OCI-LY3 (cell line): ENCODE measurements at regions not wholly inside any gene's neighbourhood (a gene's known extent, or its start where the extent isn't known, plus 50 kb on each side); places are given as distances from the start of the nearest gene placed in this dataset.

ENCODE experiments used
- H2AFZ ChIP-seq: fragments of 200-600, 300-600 bp; shearing (Covaris generic); 2 replicates; pipeline ENCODE4 v1.6.0; 2014; ENCODE audit warnings: antibody characterized with exemption, low read depth, low read length
- H3K27ac ChIP-seq: fragments of 200-600, 300-600 bp; sonication (generic); 2 replicates; pipeline ENCODE4 v1.5.1; 2014; ENCODE audit warnings: mild to moderate bottlenecking, low read length, moderate library complexity, mixed read lengths
- H3K27me3 ChIP-seq: fragments of 200-600, 300-600 bp; sonication (generic); 2 replicates; pipeline ENCODE4 v1.6.1; 2014; ENCODE audit warnings: low read depth, low read length, mixed read lengths
- H3K36me3 ChIP-seq: fragments of 200-600, 300-600 bp; sonication (generic); replicated peaks from 2 replicates; pipeline ENCODE3; 2014; ENCODE audit warnings: low read depth, low read length, mixed read lengths
- H3K4me1 ChIP-seq: fragments of 300-600, 200-600 bp; sonication (generic); 2 replicates; pipeline ENCODE4 v1.6.1; 2014; ENCODE audit warnings: low read length, mixed read lengths
- H3K4me2 ChIP-seq: fragments of 200-600, 300-600 bp; sonication (generic); 2 replicates; pipeline ENCODE4 v1.6.1; 2014; ENCODE audit warnings: low read length, mixed read lengths
- H3K4me3 ChIP-seq: fragments of 300-600, 200-600 bp; sonication (generic); 2 replicates; pipeline ENCODE4 v1.5.1; 2014; ENCODE audit warnings: antibody characterized with exemption, mild to moderate bottlenecking, low read length, moderate library complexity
- H3K79me2 ChIP-seq: fragments of 300-600, 200-600 bp; shearing (Covaris generic); 2 replicates; pipeline ENCODE4 v1.6.1; 2014; ENCODE audit warnings: mild to moderate bottlenecking, low read length, mixed read lengths
- H3K9ac ChIP-seq: fragments of 300-600, 200-600 bp; shearing (Covaris generic); 2 replicates; pipeline ENCODE4 v1.6.0; 2014; ENCODE audit warnings: mild to moderate bottlenecking, low read length, moderate library complexity
- H3K9me3 ChIP-seq: fragments of 200-600, 300-600 bp; shearing (Covaris generic); 2 replicates; pipeline ENCODE4 v1.6.1; 2014; ENCODE audit warnings: low read length, mixed read lengths; ENCODE audit not compliant: insufficient read depth
- H4K20me1 ChIP-seq: fragments of 200-600, 300-600 bp; sonication (generic); 2 replicates; pipeline ENCODE4 v1.6.1; 2016; ENCODE audit warnings: low read length, mixed read lengths; ENCODE audit not compliant: insufficient read depth
- CTCF ChIP-seq: fragments of 200-600, 300-600 bp; sonication (generic); IDR thresholded peaks from 2 replicates; pipeline ENCODE4 v1.5.1; 2014; ENCODE audit warnings: antibody characterized with exemption, low read length, low read depth
- EZH2phosphoT487 ChIP-seq: fragments of 200-600 bp; shearing (Covaris generic); IDR thresholded peaks from 2 replicates; pipeline ENCODE4 v1.6.1; 2018; ENCODE audit warnings: antibody characterized with exemption, mixed run types, low read depth

GRCh38 chr4:8796096-8796495 lies 75.5 kb downstream of the HMX1 start:
- Histone ChIP-seq H4K20me1 (no peaks in the 10 kb centered on the region), H3K27me3 (no peaks in the 10 kb centered on the region), H3K36me3 (no peaks in the 10 kb centered on the region), H3K9me3 (no peaks in the 10 kb centered on the region), H3K4me2 (no peak overlapping the region), H3K4me1 (no peaks in the 10 kb centered on the region), H2AFZ (no peak overlapping the region), H3K4me3 (no peak overlapping the region), H3K79me2 (no peaks in the 10 kb centered on the region), H3K9ac (no peak overlapping the region), H3K27ac (no peak overlapping the region)
- TF ChIP-seq EZH2phosphoT487 (no peak), CTCF (no peak)

- H3K36me3 ChIP-seq = no peaks in the 10 kb centered on the region
- no peak overlapping the region for H3K4me3 ChIP-seq
- H3K9ac ChIP-seq = no peak overlapping the region
- H3K27ac ChIP-seq = no peak overlapping the region
- no peaks in the 10 kb centered on the region for H3K9me3 ChIP-seq
- TF ChIP-seq CTCF (no peak), EZH2phosphoT487 (no peak)
- H3K4me2 ChIP-seq = no peak overlapping the region
- H3K79me2 ChIP-seq = no peaks in the 10 kb centered on the region
- H4K20me1 ChIP-seq = no peaks in the 10 kb centered on the region
- no peaks in the 10 kb centered on the region for H3K4me1 ChIP-seq
- no peaks in the 10 kb centered on the region for H3K27me3 ChIP-seq
- no peak overlapping the region for H2AFZ ChIP-seq
Observed at GRCh38 chr4:8795140-8795539, 76.5 kb downstream of the HMX1 start.

- H3K9ac ChIP-seq = no peak overlapping the region
- TF ChIP-seq CTCF = no peak
- TF ChIP-seq EZH2phosphoT487 = no peak
- H3K9me3 ChIP-seq = no peaks in the 10 kb centered on the region
- no peaks in the 10 kb centered on the region for H3K27me3 ChIP-seq
- no peak overlapping the region for H2AFZ ChIP-seq
- no peak overlapping the region for H3K4me3 ChIP-seq
- H3K4me1 ChIP-seq = no peaks in the 10 kb centered on the region
- H3K27ac ChIP-seq = no peak overlapping the region
- H3K4me2 ChIP-seq = no peak overlapping the region
- no peaks in the 10 kb centered on the region for H3K36me3 ChIP-seq
- no peaks in the 10 kb centered on the region for H3K79me2 ChIP-seq
- no peaks in the 10 kb centered on the region for H4K20me1 ChIP-seq
Observed at GRCh38 chr4:8794491-8794890, 77.1 kb downstream of the HMX1 start.

- Histone ChIP-seq H3K36me3 (no peaks in the 10 kb centered on the region), H3K27ac (no peak overlapping the region), H2AFZ (no peak overlapping the region), H3K4me2 (no peak overlapping the region), H3K79me2 (no peaks in the 10 kb centered on the region), H3K9me3 (no peaks in the 10 kb centered on the region), H3K4me3 (no peak overlapping the region), H3K9ac (no peak overlapping the region), H3K27me3 (no peaks in the 10 kb centered on the region), H3K4me1 (no peaks in the 10 kb centered on the region), H4K20me1 (no peaks in the 10 kb centered on the region)
- no peak for TF ChIP-seq EZH2phosphoT487
Observed at GRCh38 chr4:8793571-8794160, 78.0 kb downstream of the HMX1 start.

GRCh38 chr4:8792491-8792890 lies 79.1 kb downstream of the HMX1 start:
- H3K4me2 ChIP-seq = no peak overlapping the region
- H3K9ac ChIP-seq = no peak overlapping the region
- no peak overlapping the region for H2AFZ ChIP-seq
- no peaks in the 10 kb centered on the region for H4K20me1 ChIP-seq
- H3K79me2 ChIP-seq = no peaks in the 10 kb centered on the region
- TF ChIP-seq CTCF = no peak
- no peak for TF ChIP-seq EZH2phosphoT487
- H3K9me3 ChIP-seq = no peaks in the 10 kb centered on the region
- no peaks in the 10 kb centered on the region for H3K4me1 ChIP-seq
- no peaks in the 10 kb centered on the region for H3K27me3 ChIP-seq
- no peaks in the 10 kb centered on the region for H3K36me3 ChIP-seq
- no peak overlapping the region for H3K4me3 ChIP-seq
- no peak overlapping the region for H3K27ac ChIP-seq
